Liver (tissue), 3 donors: ENCODE measurements at regions not wholly inside any gene's neighbourhood (a gene's known extent, or its start where the extent isn't known, plus 50 kb on each side); places are given as distances from the start of the nearest gene placed in this dataset.

Source experiments
- EGR1 ChIP-seq, 2 donors: IDR thresholded peaks; 2 replicates each; pipeline ENCODE4 v1.6.1; 2016 to 2018; ENCODE audit warnings: antibody characterized with exemption in 2 of 2, low read depth in 2 of 2
- FOXA1 ChIP-seq: IDR thresholded peaks from 2 replicates; pipeline ENCODE4 v1.6.1; 2016; ENCODE audit warnings: antibody characterized with exemption
- SP1 ChIP-seq: IDR thresholded peaks from 2 replicates; pipeline ENCODE4 v1.6.1; 2018; ENCODE audit warnings: antibody characterized with exemption, mild to moderate bottlenecking
- TF ChIP-seq, protein P1 (sequence below): IDR thresholded peaks from 2 replicates; pipeline ENCODE4 v1.6.1; 2016; ENCODE audit warnings: antibody characterized with exemption
- TF ChIP-seq, protein P2 (sequence below): fragments of 150-350 bp; IDR thresholded peaks from 2 replicates; pipeline ENCODE4 v1.5.1; 2017; ENCODE audit warnings: improper control_type of control experiment, low read depth, low read length; ENCODE audit not compliant: missing input control
- TF ChIP-seq, protein P3 (sequence below): IDR thresholded peaks from 2 replicates; pipeline ENCODE4 v1.6.1; 2016; ENCODE audit warnings: antibody characterized with exemption, mild to moderate bottlenecking
- donor health status: healthy.
- donor health status: healthy.

DNA sequence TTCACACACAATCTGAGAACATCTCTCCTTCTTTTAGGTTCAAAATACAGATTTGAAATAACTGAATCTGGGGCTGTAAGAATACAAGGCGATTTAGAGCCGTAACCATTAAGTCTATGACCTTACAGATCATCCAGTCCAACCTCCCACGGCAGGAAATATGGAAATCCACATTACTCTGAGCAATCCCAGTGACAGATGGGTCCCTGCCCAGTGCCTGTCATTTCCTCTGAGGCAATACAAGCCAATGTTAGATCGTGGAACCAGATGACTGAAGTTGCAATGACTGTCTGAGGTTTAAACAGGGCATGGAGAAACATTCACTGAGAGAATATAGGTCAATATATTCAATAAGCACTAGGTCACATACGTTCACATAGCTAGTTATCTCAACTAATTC lies 77.4 kb upstream of the OR5AK2 start:
- TF ChIP-seq FOXA1: no peak
- TF ChIP-seq, protein P1, sequence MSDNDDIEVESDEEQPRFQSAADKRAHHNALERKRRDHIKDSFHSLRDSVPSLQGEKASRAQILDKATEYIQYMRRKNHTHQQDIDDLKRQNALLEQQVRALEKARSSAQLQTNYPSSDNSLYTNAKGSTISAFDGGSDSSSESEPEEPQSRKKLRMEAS: no peak
- TF ChIP-seq SP1: no peak
- TF ChIP-seq, protein P2, sequence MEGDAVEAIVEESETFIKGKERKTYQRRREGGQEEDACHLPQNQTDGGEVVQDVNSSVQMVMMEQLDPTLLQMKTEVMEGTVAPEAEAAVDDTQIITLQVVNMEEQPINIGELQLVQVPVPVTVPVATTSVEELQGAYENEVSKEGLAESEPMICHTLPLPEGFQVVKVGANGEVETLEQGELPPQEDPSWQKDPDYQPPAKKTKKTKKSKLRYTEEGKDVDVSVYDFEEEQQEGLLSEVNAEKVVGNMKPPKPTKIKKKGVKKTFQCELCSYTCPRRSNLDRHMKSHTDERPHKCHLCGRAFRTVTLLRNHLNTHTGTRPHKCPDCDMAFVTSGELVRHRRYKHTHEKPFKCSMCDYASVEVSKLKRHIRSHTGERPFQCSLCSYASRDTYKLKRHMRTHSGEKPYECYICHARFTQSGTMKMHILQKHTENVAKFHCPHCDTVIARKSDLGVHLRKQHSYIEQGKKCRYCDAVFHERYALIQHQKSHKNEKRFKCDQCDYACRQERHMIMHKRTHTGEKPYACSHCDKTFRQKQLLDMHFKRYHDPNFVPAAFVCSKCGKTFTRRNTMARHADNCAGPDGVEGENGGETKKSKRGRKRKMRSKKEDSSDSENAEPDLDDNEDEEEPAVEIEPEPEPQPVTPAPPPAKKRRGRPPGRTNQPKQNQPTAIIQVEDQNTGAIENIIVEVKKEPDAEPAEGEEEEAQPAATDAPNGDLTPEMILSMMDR: no peak
- TF ChIP-seq, protein P3, sequence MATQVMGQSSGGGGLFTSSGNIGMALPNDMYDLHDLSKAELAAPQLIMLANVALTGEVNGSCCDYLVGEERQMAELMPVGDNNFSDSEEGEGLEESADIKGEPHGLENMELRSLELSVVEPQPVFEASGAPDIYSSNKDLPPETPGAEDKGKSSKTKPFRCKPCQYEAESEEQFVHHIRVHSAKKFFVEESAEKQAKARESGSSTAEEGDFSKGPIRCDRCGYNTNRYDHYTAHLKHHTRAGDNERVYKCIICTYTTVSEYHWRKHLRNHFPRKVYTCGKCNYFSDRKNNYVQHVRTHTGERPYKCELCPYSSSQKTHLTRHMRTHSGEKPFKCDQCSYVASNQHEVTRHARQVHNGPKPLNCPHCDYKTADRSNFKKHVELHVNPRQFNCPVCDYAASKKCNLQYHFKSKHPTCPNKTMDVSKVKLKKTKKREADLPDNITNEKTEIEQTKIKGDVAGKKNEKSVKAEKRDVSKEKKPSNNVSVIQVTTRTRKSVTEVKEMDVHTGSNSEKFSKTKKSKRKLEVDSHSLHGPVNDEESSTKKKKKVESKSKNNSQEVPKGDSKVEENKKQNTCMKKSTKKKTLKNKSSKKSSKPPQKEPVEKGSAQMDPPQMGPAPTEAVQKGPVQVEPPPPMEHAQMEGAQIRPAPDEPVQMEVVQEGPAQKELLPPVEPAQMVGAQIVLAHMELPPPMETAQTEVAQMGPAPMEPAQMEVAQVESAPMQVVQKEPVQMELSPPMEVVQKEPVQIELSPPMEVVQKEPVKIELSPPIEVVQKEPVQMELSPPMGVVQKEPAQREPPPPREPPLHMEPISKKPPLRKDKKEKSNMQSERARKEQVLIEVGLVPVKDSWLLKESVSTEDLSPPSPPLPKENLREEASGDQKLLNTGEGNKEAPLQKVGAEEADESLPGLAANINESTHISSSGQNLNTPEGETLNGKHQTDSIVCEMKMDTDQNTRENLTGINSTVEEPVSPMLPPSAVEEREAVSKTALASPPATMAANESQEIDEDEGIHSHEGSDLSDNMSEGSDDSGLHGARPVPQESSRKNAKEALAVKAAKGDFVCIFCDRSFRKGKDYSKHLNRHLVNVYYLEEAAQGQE: no peak
- no peak for TF ChIP-seq EGR1 (IDR thresholded peaks at IDR 0.05; ENCODE audit: low read depth in 2 of 2)
